Ishikawa (cell line): ENCODE measurements at regions not wholly inside any gene's neighbourhood (a gene's known extent, or its start where the extent isn't known, plus 50 kb on each side); places are given as distances from the start of the nearest gene placed in this dataset.

Experiments
- CEBPB ChIP-seq: IDR thresholded peaks from 2 replicates; pipeline ENCODE4 v1.6.1; 2012
- CREB1 ChIP-seq: IDR thresholded peaks from 2 replicates; pipeline ENCODE4 v1.6.1; 2012; ENCODE audit warnings: low read depth
- RAD21 ChIP-seq: IDR thresholded peaks from 2 replicates; pipeline ENCODE4 v1.6.1; 2012; ENCODE audit warnings: low read depth
- TAF1 ChIP-seq: IDR thresholded peaks from 2 replicates; pipeline ENCODE4 v1.6.1; 2012; ENCODE audit warnings: low read depth, mild to moderate bottlenecking
- TF ChIP-seq, protein P1 (sequence below): IDR thresholded peaks from 2 replicates; pipeline ENCODE4 v1.6.1; 2012; ENCODE audit warnings: low read depth, mild to moderate bottlenecking

DNA sequence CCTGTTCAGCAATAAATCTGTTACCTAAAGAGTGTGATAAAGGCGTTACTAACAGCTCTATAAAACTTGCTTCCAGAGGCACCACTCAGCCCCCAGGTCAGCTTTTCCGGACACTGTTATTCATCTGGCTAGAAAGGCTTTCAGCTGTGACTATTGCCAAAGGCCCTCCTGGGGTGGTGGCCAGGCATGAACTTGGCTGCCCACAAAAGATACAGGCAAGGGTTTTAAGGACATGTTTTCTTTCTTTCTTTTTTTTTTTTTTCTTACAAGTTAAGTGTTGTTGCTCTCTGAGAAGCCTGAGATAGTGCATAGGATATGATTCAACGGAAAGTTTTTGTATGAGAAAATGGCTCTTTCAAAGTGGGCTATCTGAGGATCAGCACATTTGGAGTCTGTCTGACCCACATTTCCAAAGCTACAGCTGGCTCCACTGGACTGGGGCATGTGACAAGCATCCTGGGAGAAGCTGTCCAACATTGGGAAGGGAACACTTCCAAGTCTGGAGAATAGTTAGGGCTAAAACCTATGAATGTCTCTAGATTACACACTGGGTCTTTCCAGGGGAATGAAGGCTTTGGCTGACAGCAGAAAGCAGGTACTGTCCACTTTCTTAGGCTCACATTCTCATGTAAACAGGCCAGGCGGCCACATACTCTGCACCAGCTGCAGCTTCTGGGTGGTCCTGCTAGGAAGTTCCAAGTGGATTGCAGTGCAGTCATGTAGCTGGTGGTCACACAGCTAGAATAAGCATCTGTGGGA, 639.7 kb downstream of the LMO4 start:
- TF ChIP-seq RAD21, result no peak
- TF ChIP-seq CEBPB, result no peak
- TF ChIP-seq, protein P1, sequence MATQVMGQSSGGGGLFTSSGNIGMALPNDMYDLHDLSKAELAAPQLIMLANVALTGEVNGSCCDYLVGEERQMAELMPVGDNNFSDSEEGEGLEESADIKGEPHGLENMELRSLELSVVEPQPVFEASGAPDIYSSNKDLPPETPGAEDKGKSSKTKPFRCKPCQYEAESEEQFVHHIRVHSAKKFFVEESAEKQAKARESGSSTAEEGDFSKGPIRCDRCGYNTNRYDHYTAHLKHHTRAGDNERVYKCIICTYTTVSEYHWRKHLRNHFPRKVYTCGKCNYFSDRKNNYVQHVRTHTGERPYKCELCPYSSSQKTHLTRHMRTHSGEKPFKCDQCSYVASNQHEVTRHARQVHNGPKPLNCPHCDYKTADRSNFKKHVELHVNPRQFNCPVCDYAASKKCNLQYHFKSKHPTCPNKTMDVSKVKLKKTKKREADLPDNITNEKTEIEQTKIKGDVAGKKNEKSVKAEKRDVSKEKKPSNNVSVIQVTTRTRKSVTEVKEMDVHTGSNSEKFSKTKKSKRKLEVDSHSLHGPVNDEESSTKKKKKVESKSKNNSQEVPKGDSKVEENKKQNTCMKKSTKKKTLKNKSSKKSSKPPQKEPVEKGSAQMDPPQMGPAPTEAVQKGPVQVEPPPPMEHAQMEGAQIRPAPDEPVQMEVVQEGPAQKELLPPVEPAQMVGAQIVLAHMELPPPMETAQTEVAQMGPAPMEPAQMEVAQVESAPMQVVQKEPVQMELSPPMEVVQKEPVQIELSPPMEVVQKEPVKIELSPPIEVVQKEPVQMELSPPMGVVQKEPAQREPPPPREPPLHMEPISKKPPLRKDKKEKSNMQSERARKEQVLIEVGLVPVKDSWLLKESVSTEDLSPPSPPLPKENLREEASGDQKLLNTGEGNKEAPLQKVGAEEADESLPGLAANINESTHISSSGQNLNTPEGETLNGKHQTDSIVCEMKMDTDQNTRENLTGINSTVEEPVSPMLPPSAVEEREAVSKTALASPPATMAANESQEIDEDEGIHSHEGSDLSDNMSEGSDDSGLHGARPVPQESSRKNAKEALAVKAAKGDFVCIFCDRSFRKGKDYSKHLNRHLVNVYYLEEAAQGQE, result no peak
- TF ChIP-seq CREB1, result no peak
- TF ChIP-seq TAF1, result no peak
